ENCODE measurements at regions not wholly inside any gene's neighbourhood (a gene's known extent, or its start where the extent isn't known, plus 50 kb on each side); places are given as distances from the start of the nearest gene placed in this dataset.

GRCh38 chr11:11776714-11777113 lies 65.1 kb upstream of the USP47 start:
- no peak overlapping the region for H3K4me3 ChIP-seq (ENCODE audit: insufficient read depth, low read length, poor library complexity, severe bottlenecking)
- H3K9me3 ChIP-seq (ENCODE audit: insufficient read depth, low read length): no peaks in the 10 kb centered on the region
- H2AFZ ChIP-seq (ENCODE audit: low read depth, low read length, severe bottlenecking): no peak overlapping the region
- H3K79me2 ChIP-seq (ENCODE audit: insufficient read depth, low read length): no peaks in the 10 kb centered on the region
- H3K9me2 ChIP-seq (replicated peaks; ENCODE audit: insufficient read depth, low read length): no peaks in the 10 kb centered on the region
- TF ChIP-seq, protein P1, sequence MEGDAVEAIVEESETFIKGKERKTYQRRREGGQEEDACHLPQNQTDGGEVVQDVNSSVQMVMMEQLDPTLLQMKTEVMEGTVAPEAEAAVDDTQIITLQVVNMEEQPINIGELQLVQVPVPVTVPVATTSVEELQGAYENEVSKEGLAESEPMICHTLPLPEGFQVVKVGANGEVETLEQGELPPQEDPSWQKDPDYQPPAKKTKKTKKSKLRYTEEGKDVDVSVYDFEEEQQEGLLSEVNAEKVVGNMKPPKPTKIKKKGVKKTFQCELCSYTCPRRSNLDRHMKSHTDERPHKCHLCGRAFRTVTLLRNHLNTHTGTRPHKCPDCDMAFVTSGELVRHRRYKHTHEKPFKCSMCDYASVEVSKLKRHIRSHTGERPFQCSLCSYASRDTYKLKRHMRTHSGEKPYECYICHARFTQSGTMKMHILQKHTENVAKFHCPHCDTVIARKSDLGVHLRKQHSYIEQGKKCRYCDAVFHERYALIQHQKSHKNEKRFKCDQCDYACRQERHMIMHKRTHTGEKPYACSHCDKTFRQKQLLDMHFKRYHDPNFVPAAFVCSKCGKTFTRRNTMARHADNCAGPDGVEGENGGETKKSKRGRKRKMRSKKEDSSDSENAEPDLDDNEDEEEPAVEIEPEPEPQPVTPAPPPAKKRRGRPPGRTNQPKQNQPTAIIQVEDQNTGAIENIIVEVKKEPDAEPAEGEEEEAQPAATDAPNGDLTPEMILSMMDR (IDR thresholded peaks at IDR 0.05; ENCODE audit: insufficient read depth, low read length, poor library complexity, severe bottlenecking): no peak
- no peak for TF ChIP-seq EZH2phosphoT487 (conservative IDR thresholded peaks at IDR 0.05; ENCODE audit: low read length)
- no peaks in the 10 kb centered on the region for H3K36me3 ChIP-seq (ENCODE audit: low read length)
- no peak overlapping the region for H3K27ac ChIP-seq (ENCODE audit: low read depth, low read length)
- H3K27me3 ChIP-seq (ENCODE audit: low read length): no peaks in the 10 kb centered on the region; the same call in 1 of the 2 replicates
- H3K9ac ChIP-seq (ENCODE audit: low read length): no peak overlapping the region
- no peak overlapping the region for H3K4me2 ChIP-seq (ENCODE audit: low read depth, low read length, poor library complexity, severe bottlenecking)
- H4K20me1 ChIP-seq (ENCODE audit: low read depth, low read length): no peaks in the 10 kb centered on the region
- H3F3A ChIP-seq (ENCODE audit: insufficient read depth): no peaks in the 10 kb centered on the region

DNA sequence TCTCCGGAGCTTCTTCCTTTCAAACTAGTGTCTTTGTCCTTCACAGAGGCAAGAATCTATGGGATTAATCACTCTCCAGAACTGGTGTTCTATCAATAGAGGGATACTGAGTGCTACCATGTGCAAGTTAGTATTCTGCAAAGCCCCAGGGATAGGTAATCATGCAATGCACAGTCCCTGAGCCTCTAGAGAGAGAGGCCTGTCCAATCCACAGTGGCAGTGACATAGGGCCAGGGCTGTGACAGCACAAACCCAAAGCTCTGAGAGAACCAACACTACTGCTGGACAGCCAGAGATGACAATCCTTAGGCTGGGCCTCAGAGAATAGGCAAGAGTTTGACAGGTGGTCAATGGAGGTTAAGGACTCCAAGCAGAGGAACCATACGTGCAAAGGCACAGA lies 66.8 kb upstream of the USP47 start:
- no peak for TF ChIP-seq EZH2phosphoT487 (conservative IDR thresholded peaks at IDR 0.05; ENCODE audit: low read length)
- TF ChIP-seq, protein P1 (IDR thresholded peaks at IDR 0.05; ENCODE audit: insufficient read depth, low read length, poor library complexity, severe bottlenecking): no peak
- H4K20me1 ChIP-seq (ENCODE audit: low read depth, low read length): no peaks in the 10 kb centered on the region
- no peaks in the 10 kb centered on the region for H3K36me3 ChIP-seq (ENCODE audit: low read length)
- H3K4me3 ChIP-seq (ENCODE audit: insufficient read depth, low read length, poor library complexity, severe bottlenecking): no peak overlapping the region
- H3K4me2 ChIP-seq (ENCODE audit: low read depth, low read length, poor library complexity, severe bottlenecking): no peak overlapping the region
- no peaks in the 10 kb centered on the region for H3F3A ChIP-seq (ENCODE audit: insufficient read depth)
- no peaks in the 10 kb centered on the region for H3K9me2 ChIP-seq (replicated peaks; ENCODE audit: insufficient read depth, low read length)
- no peaks in the 10 kb centered on the region; the same call in 1 of the 2 replicates for H3K27me3 ChIP-seq (ENCODE audit: low read length)
- no peak overlapping the region for H3K9ac ChIP-seq (ENCODE audit: low read length)
- no peaks in the 10 kb centered on the region for H3K9me3 ChIP-seq (ENCODE audit: insufficient read depth, low read length)
- no peak overlapping the region for H2AFZ ChIP-seq (ENCODE audit: low read depth, low read length, severe bottlenecking)
- no peaks in the 10 kb centered on the region for H3K79me2 ChIP-seq (ENCODE audit: insufficient read depth, low read length)
- no peak overlapping the region for H3K27ac ChIP-seq (ENCODE audit: low read depth, low read length)

GRCh38 chr11:11772865-11773515 lies 68.8 kb upstream of the USP47 start:
- Histone ChIP-seq H3K27ac (ENCODE audit: low read depth, low read length) (no peak overlapping the region), H3K9me2 (replicated peaks; ENCODE audit: insufficient read depth, low read length) (no peaks in the 10 kb centered on the region), H3K27me3 (ENCODE audit: low read length) (no peaks in the 10 kb centered on the region; the same call in 1 of the 2 replicates), H3K4me2 (ENCODE audit: low read depth, low read length, poor library complexity, severe bottlenecking) (no peak overlapping the region), H3F3A (ENCODE audit: insufficient read depth) (no peaks in the 10 kb centered on the region), H2AFZ (ENCODE audit: low read depth, low read length, severe bottlenecking) (no peak overlapping the region), H3K9ac (ENCODE audit: low read length) (no peak overlapping the region), H4K20me1 (ENCODE audit: low read depth, low read length) (no peaks in the 10 kb centered on the region), H3K36me3 (ENCODE audit: low read length) (no peaks in the 10 kb centered on the region), H3K9me3 (ENCODE audit: insufficient read depth, low read length) (no peaks in the 10 kb centered on the region), H3K4me3 (ENCODE audit: insufficient read depth, low read length, poor library complexity, severe bottlenecking) (no peak overlapping the region), H3K79me2 (ENCODE audit: insufficient read depth, low read length) (no peaks in the 10 kb centered on the region)
- TF ChIP-seq, protein P1 (IDR thresholded peaks at IDR 0.05; ENCODE audit: insufficient read depth, low read length, poor library complexity, severe bottlenecking): no peak
- TF ChIP-seq EZH2phosphoT487 (conservative IDR thresholded peaks at IDR 0.05; ENCODE audit: low read length): no peak
